HG02571 (cell line): ENCODE measurements at regions not wholly inside any gene's neighbourhood (a gene's known extent, or its start where the extent isn't known, plus 50 kb on each side); places are given as distances from the start of the nearest gene placed in this dataset.
"Not testable (repeated sequence)": the region's sequence is repeated elsewhere in the genome, so short reads cannot be mapped to it uniquely, and the experiment has no call there.

Experiments used
- ATAC-seq: cut with Tn5 transposase; IDR thresholded peaks from one replicate; pipeline ENCODE4 v1.9.1; 2021; ENCODE audit warnings: mild to moderate bottlenecking, moderate library complexity; ENCODE audit not compliant: unreplicated experiment

DNA sequence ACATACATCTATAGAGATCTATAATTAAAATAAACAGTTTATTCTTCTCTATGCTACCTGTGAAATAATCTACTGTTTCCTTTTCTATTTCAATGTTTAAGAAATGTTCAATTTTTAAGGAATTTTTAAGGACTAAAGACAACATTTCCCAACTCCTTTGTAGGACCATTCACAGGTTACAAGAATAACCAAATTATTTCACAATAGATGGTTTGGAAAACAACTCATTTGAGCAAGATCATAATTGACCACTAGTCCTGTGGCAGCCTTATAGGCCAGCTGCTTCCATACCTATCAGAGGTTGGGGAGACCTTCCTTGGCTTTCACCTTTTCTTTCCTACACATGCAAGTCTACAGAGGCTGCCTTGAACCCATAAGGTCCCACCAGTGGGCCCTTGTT lies 193.7 kb downstream of the TTC39B start:
- ATAC-seq: no peak

DNA sequence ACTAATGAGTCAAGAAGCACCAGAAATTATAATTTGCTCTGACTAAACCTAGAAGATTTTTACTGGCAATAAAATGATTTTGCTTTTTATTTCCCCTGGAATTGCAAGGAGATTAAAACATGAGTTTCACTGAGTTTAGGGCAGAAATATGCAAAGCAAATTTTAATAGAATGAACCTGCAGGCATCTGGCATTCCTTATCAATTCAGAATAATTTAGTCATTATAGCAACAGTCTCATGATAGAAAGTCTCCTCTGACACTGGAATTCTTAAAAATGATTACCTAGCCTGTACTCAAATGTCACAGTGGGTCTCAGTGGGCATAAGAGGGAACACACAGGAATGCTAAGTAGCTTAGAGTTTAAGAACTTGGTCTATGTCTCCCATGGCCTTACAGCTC lies 195.9 kb downstream of the TTC39B start:
- no peak for ATAC-seq

- ATAC-seq: peak; percentile 70
Measured at GRCh38 chr9:15104826-15105420, 194.7 kb upstream of the FREM1 start.

DNA sequence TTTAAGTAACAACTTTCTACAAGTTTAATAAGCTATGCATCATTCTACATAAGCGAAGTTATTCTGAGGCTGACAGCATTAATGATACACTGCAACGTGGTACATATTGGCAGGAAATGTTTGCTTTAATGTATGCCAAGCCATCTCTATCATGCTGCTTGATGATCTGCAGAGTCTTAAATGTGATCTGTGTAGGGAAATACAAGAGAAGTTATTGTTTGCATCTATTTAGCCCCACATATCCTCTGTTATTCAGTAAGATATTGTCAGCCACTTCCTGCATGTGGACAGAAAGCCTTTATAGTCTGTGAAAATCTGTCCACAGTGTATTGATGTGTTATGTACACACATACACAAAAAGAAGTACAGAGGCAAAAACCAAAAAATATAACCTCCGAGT lies 193.1 kb upstream of the FREM1 start:
- no peak for ATAC-seq

- no peak for ATAC-seq
Measured at GRCh38 chr9:15101095-15101494, 190.9 kb upstream of the FREM1 start.

GRCh38 chr9:15100571-15100970 lies 190.3 kb upstream of the FREM1 start:
- no peak for ATAC-seq

DNA sequence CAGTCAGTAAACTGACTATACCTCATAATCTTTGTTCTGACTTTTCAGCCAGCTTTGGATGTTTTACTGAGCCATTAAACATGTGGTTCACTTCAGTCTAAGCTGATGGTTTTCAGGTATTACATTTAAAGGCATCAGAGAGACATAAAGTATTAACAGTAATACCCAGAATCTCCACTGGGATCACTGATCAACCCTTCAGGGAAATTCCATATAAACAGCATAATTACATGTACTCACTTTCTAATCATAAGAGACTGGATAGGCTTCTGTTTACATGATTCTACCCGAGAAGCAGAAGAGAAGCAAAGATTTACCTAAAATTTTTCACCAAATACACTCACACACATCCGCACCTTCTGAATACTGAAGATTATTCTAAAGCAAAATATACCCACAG lies 186.7 kb upstream of the FREM1 start:
- no peak for ATAC-seq

DNA sequence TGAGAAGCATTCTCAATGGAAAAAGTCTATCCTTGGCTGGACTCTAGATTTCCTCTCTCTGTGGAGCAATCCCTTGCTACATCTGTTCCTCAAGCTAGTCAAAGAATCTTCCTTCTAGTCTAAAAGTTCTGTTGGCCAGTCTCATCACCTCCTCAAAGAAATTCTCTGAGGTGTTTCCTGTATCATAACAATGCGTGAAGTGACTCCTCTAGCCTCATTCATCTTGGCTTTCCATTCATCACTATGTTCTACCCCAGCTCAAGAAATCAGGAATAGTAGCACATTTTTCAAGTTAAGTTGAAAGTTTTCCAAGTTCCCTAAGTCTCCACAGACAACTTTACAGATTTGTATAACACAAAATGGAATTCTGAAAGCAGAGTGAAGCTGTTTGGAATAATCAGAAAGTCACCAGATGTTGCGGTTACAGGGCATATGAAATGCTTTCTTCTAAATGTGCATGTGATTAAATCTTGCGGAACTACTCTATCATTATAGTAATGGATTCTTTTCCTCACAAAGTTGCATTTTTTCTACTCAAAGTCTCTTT lies 176.6 kb upstream of the FREM1 start:
- no peak for ATAC-seq

- ATAC-seq: no peak
Measured at GRCh38 chr9:15086156-15086763, 176.0 kb upstream of the FREM1 start.

GRCh38 chr9:15081021-15081753 lies 171.0 kb upstream of the FREM1 start:
- no peak for ATAC-seq

DNA sequence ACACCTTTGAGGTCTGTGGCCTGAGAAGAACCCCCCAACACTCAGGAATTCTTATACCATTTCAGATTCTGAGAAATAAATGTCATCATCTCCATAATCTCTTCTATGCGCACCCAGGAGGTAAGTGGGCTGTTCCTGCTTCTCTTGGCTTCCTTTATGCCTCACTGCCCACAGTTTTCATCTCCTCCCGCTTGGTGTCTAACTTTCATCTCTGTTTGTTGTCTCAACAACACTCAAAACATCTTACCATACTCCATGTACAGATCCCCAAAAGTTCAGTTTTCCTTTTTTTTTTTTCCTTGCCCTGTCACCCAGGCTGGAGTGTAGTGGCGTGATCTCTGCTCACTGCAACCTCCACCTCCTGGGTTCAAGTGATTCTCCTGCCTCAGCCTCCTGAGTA lies 170.2 kb upstream of the FREM1 start:
- ATAC-seq: no peak

DNA sequence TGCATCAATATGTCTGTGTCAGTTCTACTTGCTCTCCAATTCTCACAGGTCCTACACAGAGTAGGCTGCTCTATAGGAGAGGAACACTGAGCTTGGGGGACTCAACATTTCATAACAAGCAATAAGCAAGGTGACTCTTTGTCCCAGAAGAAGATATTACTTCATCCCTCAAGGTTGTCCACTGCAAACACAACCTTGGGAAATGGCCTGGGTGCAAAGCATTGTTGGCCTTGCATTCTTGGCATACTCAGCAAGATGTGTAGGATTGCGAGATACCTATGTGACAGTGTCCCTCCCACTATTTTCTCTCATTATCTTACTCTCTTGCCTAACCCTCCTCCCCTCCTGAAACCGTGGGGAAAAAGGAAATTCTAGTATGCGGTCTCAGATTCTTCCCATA lies 169.8 kb upstream of the FREM1 start:
- ATAC-seq: no peak

DNA sequence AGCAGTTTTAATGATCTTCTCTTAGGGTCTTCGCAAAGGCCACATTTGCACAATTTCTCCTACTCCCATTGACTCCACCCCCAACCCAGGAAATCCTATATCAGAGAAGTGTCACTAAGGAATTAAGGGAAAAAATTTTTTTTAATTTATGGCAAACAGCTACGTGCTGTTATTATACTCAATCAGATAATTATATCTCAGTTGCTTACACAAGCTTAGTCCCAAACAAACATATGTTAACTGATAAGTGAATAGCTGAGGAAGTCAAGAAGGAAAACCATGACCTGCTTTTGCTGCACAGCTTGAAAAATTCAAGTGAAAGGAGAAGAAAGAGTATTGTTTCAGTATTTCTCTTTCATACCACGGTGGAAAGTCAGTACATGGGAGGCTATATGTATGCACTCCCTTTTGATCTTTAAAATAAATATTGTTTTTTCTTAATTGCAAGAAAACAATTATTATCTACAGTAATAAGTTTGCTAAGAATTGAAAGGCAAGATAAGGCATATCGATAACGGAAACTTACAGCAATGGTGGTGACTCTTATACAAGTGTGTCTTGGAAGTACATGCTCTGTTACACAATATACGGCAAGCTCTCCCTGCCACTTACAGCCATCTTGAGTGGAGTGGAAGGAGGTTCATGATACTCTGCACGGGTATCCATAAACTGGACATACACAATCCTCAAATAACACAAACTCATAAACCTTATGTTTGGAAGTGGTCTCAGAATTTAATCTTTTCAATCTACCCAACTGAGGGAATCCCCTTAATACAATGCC lies 167.9 kb upstream of the FREM1 start:
- ATAC-seq: no peak

DNA sequence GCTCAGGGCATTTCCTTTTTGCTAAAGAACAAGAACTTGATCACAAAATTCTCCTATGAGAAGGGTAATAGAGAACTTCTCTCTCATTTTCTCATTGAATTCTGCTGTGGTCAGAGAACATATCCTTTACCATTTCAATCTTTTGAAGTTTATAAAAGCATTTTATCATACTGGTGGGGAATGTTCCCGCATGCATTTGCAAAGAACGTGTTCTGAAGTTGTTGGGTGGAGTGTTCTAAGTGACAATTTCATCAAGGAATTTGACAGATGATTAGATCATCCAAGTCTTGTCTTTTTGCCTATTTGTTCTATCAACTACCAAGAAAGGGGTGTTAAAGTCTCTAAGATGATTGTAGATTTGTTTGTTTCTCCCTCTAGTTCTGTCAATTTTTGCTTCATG lies 163.4 kb upstream of the FREM1 start:
- ATAC-seq: no peak

DNA sequence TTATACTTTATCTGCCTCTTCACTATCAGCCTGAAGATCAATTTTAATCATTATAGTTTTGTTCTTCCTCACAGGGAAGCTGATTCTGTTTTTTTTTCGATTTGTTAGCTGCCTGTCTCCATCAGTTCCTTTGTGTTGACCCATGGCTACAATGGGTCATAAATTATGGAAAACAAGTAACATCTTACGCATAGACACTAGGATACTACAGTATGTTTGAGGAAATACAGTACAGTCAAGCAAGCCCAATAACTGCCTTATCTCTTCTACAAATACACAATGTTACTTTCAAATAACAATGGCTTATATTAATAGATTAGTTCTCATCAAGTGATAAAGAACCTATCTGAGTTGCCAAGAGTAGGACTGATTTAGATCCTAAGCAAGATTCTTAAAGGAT lies 160.5 kb upstream of the FREM1 start:
- ATAC-seq: no peak

DNA sequence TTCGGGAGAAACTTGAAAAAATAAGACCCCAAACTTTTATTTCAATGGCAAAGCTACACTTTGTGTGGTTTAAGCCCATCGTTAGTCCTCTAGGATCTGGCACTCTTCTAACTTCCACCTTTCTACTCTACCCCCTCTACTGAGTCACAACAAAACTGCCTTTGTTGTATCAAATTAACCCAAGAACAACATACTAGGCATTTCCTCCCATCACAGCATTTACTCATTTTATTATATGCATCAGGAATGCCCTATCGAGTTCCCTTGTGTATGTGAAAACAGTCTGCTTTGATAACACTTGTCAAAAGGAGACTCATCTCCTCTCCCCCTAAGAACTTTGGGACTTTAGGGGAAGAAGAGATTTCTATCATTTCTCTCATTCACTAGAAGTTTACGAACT lies 158.9 kb upstream of the FREM1 start:
- ATAC-seq: no peak

DNA sequence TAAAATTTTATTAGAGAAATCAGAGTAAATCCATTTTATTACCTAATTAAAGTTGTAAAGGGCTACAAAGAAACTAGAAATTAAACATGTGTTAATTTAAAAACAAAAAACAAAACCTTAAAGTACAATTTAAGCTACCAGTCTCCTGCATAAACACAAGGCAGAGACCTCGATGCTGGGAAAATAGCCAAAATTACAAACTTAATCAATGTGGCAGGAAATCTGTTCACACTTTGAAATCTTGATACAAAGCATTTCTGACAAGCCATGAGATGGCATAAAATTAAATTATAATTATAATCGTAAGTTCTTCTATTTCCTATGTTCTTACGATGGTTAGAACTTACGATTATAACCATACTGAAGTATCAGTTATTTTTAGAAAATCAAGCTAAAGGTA lies 158.0 kb upstream of the FREM1 start:
- no peak for ATAC-seq

DNA sequence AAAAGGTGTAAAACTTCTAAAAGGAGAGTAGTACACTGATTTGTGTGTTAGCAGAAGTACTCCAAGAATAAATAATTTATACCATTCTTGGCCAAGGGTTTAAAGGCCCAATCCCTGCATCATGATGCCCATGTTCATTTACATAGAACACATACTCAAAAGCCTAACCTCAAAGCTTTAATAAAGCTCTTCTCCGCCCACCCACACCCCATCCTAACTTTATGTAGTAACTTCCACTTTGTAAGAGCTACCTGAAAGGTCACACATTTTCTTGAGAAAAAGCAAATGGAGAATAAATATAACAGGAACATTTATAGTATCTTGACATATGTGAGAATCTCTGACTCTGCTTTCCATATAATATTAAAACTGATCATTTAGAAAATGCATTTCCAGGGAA lies 148.8 kb upstream of the FREM1 start:
- no peak for ATAC-seq

- no peak for ATAC-seq
Measured at GRCh38 chr9:15058236-15058635, 148.0 kb upstream of the FREM1 start.

- ATAC-seq: not testable (repeated sequence)
Measured at GRCh38 chr9:15055284-15055683, 145.1 kb upstream of the FREM1 start.

DNA sequence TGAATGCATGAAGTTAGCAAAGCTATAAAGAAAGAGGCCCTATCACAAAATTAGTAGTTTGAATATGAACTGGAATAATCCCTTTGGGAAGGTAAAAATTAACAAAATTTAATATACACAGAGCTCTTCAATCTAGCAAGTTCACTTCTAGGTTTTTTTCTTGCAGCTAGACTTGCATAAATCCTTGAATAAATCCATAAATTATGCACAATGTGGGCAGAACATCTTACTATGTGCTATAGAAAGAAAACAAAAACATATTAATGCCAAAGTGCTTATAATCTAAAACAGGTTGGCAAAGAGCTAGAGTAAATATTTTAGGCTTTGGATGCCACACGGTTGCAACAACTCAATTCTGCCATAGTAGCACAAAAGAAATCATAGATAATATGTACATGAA lies 138.5 kb upstream of the FREM1 start:
- no peak for ATAC-seq
